GM21717 (cell line): ENCODE measurements at regions not wholly inside any gene's neighbourhood (a gene's known extent, or its start where the extent isn't known, plus 50 kb on each side); places are given as distances from the start of the nearest gene placed in this dataset.
"Not testable (repeated sequence)": the region's sequence is repeated elsewhere in the genome, so short reads cannot be mapped to it uniquely, and the experiment has no call there.

Source experiments
- ATAC-seq: cut with Tn5 transposase; IDR thresholded peaks from one replicate; pipeline ENCODE4 v1.9.1; 2021; ENCODE audit warnings: mild to moderate bottlenecking, moderate library complexity; ENCODE audit not compliant: unreplicated experiment

- ATAC-seq = no peak
Measured at GRCh38 chr5:153209016-153209415, 281.5 kb upstream of the GRIA1 start.

GRCh38 chr5:153209687-153210086 lies 280.8 kb upstream of the GRIA1 start:
- no peak for ATAC-seq

DNA sequence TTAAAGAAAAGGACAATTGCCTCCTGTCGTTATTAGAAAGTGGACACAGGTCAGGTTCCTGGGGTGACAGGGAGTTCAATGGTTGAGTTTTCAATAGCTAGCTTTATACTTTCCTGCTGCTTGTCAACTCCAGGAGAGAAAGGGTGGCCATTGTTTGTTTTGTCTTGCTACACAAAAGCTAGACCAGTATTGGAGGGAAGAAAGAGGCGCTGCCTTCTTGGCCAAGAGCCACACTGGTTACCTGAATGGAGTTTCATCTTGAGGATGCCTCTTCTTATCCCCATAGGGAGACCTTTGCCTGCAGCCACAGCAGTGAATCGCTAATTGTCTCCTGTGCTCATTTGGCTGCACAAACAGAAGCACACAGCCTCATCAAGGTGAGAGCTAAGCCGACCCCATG lies 279.4 kb upstream of the GRIA1 start:
- ATAC-seq = no peak

DNA sequence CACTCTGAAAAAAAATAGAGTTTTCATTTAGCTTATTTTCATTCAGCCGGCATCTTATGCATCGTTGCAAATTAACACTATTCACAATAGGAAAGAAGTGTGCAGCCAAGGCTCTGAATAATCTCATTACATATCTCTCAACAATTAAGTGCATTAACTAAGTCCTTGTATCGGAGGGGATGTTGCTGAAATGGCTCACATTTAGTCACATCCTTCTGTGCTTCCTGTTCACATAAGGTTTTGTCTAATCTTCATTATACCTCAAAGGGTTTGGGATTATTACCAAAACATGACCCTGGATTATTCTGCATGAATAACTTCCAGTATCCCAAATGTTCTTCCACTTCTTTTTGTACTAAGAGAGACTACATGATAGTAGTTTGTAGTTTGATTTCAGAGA lies 278.0 kb upstream of the GRIA1 start:
- no peak for ATAC-seq

DNA sequence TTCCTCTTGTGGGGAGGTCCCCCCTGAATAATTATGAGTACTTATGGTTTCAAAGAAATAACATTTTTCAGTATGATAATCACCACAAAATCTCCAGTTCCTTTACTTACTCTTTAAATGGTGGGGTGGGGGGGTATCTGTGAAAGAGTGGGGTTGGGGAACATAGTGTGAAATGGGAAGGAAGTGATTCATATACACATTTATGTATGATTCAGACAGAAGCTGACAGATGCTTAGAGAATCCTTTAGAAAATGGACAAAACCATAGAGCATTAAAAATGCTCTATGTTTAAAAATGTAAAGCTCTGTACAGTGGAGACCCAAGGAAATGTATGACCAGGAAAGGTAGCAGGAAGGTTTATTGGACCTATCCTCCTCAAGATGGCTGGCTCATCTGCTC lies 267.5 kb upstream of the GRIA1 start:
- ATAC-seq = no peak

DNA sequence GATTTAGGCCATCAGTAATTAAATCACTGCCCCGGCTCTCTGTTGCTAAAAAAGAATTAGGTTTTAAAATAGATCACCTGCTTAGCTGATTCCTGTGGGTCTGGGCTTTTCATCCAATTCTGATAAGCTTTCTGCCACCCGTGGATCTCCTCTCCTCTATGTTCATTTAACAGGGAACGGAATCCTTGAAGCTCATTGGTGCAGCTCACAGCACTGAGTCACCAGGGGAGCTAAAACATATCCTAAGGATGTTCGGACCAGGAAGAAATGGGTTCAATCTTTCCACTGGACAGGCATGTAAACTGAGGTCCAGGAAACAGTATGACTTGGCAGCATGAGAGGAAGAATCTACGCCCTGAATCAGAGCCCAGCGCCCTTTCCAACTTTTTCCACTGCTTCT lies 267.1 kb upstream of the GRIA1 start:
- ATAC-seq = no peak

DNA sequence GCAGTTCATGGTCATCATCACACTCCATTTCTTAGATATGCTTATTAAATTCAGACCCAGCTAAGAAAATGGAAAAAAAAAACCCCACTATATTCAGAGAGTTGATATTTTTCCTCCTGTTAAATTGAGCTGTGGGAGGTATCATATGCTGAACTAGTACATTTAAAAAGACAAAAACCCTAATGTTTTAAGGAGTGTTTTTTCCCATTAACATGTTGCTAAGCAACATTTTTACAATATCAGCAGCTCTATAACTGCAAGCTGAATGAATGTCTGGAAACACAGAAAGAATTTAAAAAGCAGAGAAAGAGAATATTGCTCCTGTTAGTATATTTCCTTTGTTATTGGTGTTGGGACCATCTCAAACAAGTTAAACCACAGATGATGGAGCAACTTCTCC lies 265.8 kb upstream of the GRIA1 start:
- no peak for ATAC-seq

- no peak for ATAC-seq
Measured at GRCh38 chr5:153233933-153234332, 256.5 kb upstream of the GRIA1 start.

- no peak for ATAC-seq
Measured at GRCh38 chr5:153236319-153236718, 254.2 kb upstream of the GRIA1 start.

- peak; percentile 88 for ATAC-seq
Measured at GRCh38 chr5:153237671-153238332, 252.7 kb upstream of the GRIA1 start.

GRCh38 chr5:153257381-153257780 lies 233.1 kb upstream of the GRIA1 start:
- ATAC-seq = no peak

GRCh38 chr5:153258469-153258868 lies 232.0 kb upstream of the GRIA1 start:
- ATAC-seq = no peak

DNA sequence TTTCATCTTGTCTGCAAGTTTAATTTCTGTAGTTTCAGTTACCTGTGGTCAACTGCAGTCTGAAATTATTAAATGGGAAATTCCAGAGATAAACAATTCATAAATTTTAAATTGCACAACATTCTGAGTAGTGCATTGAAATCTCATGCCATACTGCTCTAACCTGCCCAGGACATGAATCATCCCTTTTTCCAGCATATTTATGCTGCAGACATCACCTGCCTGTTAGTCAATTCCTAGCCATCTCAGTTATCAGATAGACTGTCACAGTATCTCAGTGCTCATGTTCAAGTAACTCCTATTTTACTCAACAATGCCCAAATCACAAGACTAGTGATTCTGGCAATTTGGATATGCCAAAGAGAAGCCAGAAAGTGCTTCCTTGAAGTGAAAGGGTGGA lies 223.0 kb upstream of the GRIA1 start:
- ATAC-seq = no peak

DNA sequence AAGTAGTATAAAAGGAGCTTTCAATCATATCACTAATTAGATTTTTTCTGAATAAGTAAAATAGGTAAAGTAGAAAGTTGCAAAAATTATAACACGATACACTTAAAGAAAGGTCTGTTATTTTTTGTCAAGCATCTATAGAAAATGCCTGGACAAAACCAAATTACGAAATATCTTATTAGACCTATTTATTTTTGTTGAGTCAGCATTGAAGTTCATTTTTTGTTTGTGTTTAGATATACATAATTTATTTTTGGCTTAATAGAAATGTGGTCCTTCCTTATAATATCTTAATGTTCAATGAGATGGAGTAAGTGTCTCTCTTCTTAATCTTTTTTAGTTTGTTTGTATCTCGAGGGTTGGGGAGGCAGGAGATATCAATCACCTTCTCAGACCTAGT lies 214.8 kb upstream of the GRIA1 start:
- ATAC-seq = no peak

DNA sequence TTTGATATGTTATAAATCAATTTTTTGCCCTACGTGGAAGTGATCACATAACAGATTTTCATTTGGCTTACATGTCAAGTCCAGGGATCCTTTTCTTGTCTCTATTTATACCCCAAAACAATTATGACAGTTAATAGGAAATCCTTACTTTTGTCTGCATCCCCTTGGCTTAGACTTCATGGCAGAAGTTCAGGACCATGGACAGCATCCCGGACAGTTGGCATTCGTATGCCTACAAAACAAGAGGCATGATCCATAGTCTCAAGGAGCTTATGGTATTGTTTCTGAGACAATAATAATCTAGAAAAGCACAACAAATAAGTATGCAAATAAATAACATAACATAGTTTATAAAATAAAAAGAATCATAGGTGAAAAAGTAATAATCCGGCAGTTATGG lies 214.3 kb upstream of the GRIA1 start:
- no peak for ATAC-seq

DNA sequence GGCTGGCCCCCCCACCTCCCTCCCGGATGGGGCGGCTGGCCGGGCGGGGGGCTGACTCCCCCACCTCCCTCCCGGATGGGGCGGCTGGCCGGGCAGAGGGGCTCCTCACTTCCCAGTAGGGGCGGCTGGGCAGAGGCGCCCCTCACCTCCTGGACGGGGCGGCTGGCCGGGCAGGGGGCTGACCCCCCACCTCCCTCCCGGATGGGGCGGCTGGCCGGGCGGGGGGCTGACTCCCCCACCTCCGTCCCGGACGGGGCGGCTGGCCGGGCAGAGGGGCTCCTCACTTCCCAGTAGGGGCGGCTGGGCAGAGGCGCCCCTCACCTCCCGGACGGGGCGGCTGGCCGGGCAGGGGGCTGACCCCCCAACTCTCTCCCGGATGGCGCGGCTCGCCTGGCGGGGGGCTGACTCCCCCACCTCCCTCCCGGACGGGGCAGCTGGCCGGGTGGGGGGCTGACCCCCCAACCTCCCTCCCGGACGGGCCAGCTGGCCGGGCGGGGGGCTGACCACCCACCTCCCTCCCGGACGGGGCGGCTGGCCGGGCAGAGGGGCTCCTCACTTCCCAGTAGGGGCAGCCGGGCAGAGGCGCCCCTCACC lies 194.1 kb upstream of the GRIA1 start:
- not testable (repeated sequence) for ATAC-seq

DNA sequence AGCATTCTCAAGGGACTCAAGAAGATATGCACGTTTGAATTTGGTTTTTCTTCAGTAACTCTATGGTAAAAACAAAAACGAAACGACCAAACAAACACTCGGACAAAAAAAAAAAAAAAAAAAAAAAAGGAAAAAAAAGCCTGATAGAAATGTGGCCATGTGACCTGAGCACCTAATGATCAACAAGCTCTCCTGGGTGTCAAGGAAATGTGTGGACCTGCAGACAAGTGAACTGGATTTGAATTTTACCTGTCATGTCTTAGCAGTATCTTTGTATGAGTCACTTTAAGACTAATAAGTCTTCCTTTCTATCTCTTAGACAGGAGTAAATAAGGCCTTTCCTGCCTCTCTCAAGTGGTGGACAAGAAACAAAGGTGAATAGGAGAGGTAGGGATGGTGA lies 190.6 kb upstream of the GRIA1 start:
- ATAC-seq = no peak

GRCh38 chr5:153308282-153308681 lies 182.2 kb upstream of the GRIA1 start:
- ATAC-seq = no peak

GRCh38 chr5:153318556-153318955 lies 171.9 kb upstream of the GRIA1 start:
- no peak for ATAC-seq

DNA sequence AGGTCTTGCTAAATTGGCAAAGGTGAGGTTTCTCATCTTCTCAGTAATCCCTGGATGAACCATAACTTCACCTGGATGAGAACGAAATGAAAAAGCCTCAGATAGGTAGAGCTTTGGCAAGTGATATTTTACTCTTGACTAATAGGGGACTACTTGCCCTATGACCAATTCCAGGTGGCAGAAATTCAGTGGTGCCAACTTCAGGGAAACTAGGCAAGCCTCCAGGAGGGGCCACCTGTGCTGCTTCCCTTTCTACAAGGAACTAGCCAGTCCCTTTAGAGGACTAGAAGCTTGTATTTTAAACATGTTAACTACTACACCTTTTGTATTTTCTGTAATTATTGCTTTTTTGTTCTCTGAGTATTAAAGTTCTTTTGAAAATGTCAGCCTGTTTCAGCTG lies 169.0 kb upstream of the GRIA1 start:
- no peak for ATAC-seq

DNA sequence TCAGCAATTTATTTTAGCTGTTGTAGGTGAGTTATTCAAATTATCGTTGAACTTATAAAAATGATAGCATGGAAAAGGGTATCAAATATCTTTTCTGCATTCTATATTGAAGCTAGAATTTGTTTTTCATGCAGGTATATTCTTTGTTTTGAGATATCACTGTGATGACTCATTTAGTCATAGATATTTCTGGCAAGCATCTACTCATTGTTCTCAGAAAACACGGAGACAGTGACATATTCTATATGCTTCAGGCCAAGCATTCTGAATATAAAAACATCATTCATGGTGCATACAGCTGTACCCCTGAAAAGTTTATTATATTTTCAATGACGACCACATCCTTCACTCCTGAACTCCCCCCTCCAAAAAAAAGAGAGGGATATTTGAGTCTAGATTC lies 150.3 kb upstream of the GRIA1 start:
- ATAC-seq = no peak

GRCh38 chr5:153340738-153341137 lies 149.7 kb upstream of the GRIA1 start:
- no peak for ATAC-seq

DNA sequence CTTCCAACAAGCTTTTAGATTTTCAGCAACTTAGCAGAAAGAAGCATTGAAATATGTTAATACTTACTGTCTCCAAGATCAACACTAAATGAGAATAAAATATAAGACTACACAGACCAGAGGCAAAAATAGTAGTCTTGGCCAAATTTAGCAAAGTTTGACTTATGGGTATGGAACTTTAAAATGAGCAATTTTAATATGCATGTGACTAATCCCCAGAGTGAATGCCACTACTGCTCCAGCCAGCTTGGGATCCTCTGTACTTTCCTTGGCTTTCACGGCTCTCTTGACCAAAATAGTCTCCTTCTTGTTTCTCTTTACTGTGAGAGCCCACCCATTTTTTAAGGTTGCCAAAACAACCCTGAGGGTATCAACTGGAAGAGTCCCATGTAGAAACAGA lies 148.0 kb upstream of the GRIA1 start:
- ATAC-seq = no peak
